Upper lobe of left lung (tissue), 4 donors: ENCODE measurements at regions not wholly inside any gene's neighbourhood (a gene's known extent, or its start where the extent isn't known, plus 50 kb on each side); places are given as distances from the start of the nearest gene placed in this dataset.

ENCODE experiments used
- EP300 ChIP-seq, 4 donors: sonication (generic); formaldehyde crosslinking; IDR thresholded peaks; one replicate each; pipeline ENCODE4 v1.5.1; 2017; ENCODE audit warnings: antibody characterized with exemption in 4 of 4, control low read depth in 2 of 4
- POLR2A ChIP-seq, 4 donors: fragments of 450-650 bp; IDR thresholded peaks; one replicate each; pipeline ENCODE4 v1.5.1; 2016 to 2017; ENCODE audit warnings: antibody characterized with exemption in 4 of 4, mild to moderate bottlenecking in 2 of 4
- POLR2AphosphoS5 ChIP-seq, 2 donors: sonication (generic); formaldehyde crosslinking; IDR thresholded peaks; one replicate each; pipeline ENCODE4 v1.5.1; 2017; ENCODE audit warnings: antibody characterized with exemption in 2 of 2
- TF ChIP-seq, protein P1 (sequence below), 6 experiments: fragments of 450-650 bp in 4 of 6; fragments of 200-600 bp in 2 of 6; sonication (generic) in 2 of 6; IDR thresholded peaks; one replicate each; pipeline ENCODE4 v1.5.1; 2016 to 2019; ENCODE audit warnings: antibody characterized with exemption in 6 of 6

DNA sequence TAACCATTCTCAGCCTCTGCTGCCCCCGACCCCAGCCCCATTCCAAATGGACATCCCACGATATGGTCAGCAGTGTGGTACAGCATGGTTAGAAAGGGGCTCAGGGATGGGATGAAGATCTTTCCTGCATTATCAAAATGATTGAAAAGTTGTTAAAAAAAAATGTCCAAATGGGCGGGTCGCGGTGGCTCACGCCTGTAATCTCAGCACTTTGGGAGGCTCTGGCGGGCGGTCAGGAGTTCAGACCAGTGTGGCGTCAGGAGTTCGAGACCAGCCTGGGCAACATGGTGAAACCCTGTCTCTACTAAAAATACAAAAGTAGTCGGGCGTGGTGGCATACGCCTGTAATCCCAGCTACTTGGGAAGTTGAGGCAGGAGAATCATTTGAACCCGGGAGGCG is 54.3 kb upstream of the ZNF254 start:
- TF ChIP-seq EP300 (IDR thresholded peaks at IDR 0.05): no peak
- TF ChIP-seq, protein P1, sequence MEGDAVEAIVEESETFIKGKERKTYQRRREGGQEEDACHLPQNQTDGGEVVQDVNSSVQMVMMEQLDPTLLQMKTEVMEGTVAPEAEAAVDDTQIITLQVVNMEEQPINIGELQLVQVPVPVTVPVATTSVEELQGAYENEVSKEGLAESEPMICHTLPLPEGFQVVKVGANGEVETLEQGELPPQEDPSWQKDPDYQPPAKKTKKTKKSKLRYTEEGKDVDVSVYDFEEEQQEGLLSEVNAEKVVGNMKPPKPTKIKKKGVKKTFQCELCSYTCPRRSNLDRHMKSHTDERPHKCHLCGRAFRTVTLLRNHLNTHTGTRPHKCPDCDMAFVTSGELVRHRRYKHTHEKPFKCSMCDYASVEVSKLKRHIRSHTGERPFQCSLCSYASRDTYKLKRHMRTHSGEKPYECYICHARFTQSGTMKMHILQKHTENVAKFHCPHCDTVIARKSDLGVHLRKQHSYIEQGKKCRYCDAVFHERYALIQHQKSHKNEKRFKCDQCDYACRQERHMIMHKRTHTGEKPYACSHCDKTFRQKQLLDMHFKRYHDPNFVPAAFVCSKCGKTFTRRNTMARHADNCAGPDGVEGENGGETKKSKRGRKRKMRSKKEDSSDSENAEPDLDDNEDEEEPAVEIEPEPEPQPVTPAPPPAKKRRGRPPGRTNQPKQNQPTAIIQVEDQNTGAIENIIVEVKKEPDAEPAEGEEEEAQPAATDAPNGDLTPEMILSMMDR (IDR thresholded peaks at IDR 0.05): no peak
- no peak for TF ChIP-seq POLR2AphosphoS5 (IDR thresholded peaks at IDR 0.05)
- TF ChIP-seq POLR2A (IDR thresholded peaks at IDR 0.05): no peak
